ENCODE measurements at regions not wholly inside any gene's neighbourhood (a gene's known extent, or its start where the extent isn't known, plus 50 kb on each side); places are given as distances from the start of the nearest gene placed in this dataset.
A peak's percentile ranks its signal among the peaks of the same experiment; 100 is the strongest.

- ATAC-seq: no peak
Observed at GRCh38 chr2:64781711-64782390, 128.1 kb upstream of the SERTAD2 start.

GRCh38 chr2:64784168-64785061 is 130.7 kb upstream of the SERTAD2 start:
- peaks cover 0 to 13% (median 4%) of the 10 kb centered on the region in 12 donors for H3K4me1 ChIP-seq
- H3K9me3 ChIP-seq: no peaks in the 10 kb centered on the region
- H3K36me3 ChIP-seq: no peaks in the 10 kb centered on the region
- WGBS, 4 donors: 95 to 97% (median 96%) methylated on average over 8 to 14 of the region's 14 CpGs
- H3K27ac ChIP-seq: no peak overlapping the region
- H3K4me3 ChIP-seq: no peak overlapping the region
- ATAC-seq (peak in 1 of 4 donors; percentile 27), DNase-seq (no peak)
- intact Hi-C loops (cut with DNase I): loop anchor here in 1 of 10 donors (5.0 kb wide), 1 partner anchor 43 kb away; no protein-coding TSS in a partner anchor
- no peak for TF ChIP-seq POLR2A (IDR thresholded peaks at IDR 0.05)
- TF ChIP-seq CTCF (IDR thresholded peaks at IDR 0.05): no peak
- H3K27me3 ChIP-seq: no peaks in the 10 kb centered on the region

More at GRCh38 chr2:64781711-64782390, 128.1 kb upstream of the SERTAD2 start:
- peaks cover 0 to 18% (median 10%) of the 10 kb centered on the region in 12 donors for H3K4me1 ChIP-seq
- DNase-seq: no peak
- H3K4me3 ChIP-seq: no peak overlapping the region
- 91 to 98% (median 96%) methylated on average over 2 of the region's 2 CpGs for WGBS, 4 donors
- H3K27me3 ChIP-seq: no peaks in the 10 kb centered on the region
- H3K9me3 ChIP-seq: no peaks in the 10 kb centered on the region
- intact Hi-C loops (cut with DNase I): loop anchor here in 1 of 10 donors (5.0 kb wide), 1 partner anchor 45 kb away; no protein-coding TSS in a partner anchor
- no peak overlapping the region for H3K27ac ChIP-seq
- TF ChIP-seq CTCF (IDR thresholded peaks at IDR 0.05): no peak
- no peaks in the 10 kb centered on the region for H3K36me3 ChIP-seq

- DNase-seq (no peak), ATAC-seq (no peak)
- Histone ChIP-seq H3K9me3 (no peaks in the 10 kb centered on the region), H3K36me3 (no peaks in the 10 kb centered on the region), H3K4me3 (no peak overlapping the region), H3K27ac (no peak overlapping the region), H3K4me1 (peaks cover 0 to 5% (median 0%) of the 10 kb centered on the region in 12 donors), H3K27me3 (no peaks in the 10 kb centered on the region)
- intact Hi-C loops (cut with DNase I): no loop called here
- TF ChIP-seq CTCF (IDR thresholded peaks at IDR 0.05) (no peak), POLR2A (IDR thresholded peaks at IDR 0.05) (no peak)
- 95 to 99% (median 98%) methylated on average over 3 of the region's 3 CpGs for WGBS, 4 donors
Observed at GRCh38 chr2:64785245-64785644, 131.5 kb upstream of the SERTAD2 start.

- no peak overlapping the region for H3K4me3 ChIP-seq
- H3K9me3 ChIP-seq: no peaks in the 10 kb centered on the region
- no peaks in the 10 kb centered on the region for H3K36me3 ChIP-seq
- intact Hi-C loops (cut with DNase I): no loop called here
- no peak for DNase-seq
- no peak for TF ChIP-seq CTCF (IDR thresholded peaks at IDR 0.05)
- no peak for TF ChIP-seq POLR2A (IDR thresholded peaks at IDR 0.05)
- ATAC-seq: no peak
- H3K27ac ChIP-seq: no peak overlapping the region
- no peaks in the 10 kb centered on the region for H3K27me3 ChIP-seq
- H3K4me1 ChIP-seq: peaks cover 0 to 3% (median 0%) of the 10 kb centered on the region in 12 donors
Observed at GRCh38 chr2:64786343-64787018, 132.8 kb upstream of the SERTAD2 start.
